Fibroblast of skin of abdomen (primary cell): ENCODE measurements at regions not wholly inside any gene's neighbourhood (a gene's known extent, or its start where the extent isn't known, plus 50 kb on each side); places are given as distances from the start of the nearest gene placed in this dataset.
"Not testable (repeated sequence)": the region's sequence is repeated elsewhere in the genome, so short reads cannot be mapped to it uniquely, and the experiment has no call there.

ENCODE experiments used
- DNase-seq: peaks from one replicate; pipeline ENCODE4 v3.0.0-alpha.2; 2013

DNA sequence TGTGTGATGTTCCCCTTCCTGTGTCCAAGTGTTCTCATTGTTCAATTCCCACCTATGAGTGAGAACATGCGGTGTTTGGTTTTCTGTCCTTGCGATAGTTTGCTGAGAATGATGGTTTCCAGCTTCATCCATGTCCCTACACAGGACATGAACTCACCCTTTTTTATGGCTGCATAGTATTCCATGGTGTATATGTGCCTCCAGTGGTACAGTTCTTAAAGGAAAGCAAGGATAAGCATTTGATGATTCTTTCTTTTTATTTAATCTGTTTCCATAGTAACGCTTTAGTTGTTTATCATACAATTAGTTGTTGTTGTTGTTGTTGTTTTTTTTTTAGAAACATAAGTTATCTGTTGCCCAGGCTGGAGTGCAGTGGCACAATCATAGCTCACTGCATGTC, 133.1 kb downstream of the TSEN15 start:
- DNase-seq: not testable (repeated sequence)

GRCh38 chr1:184185347-184185746, 133.8 kb downstream of the TSEN15 start:
- DNase-seq: no peak

DNA sequence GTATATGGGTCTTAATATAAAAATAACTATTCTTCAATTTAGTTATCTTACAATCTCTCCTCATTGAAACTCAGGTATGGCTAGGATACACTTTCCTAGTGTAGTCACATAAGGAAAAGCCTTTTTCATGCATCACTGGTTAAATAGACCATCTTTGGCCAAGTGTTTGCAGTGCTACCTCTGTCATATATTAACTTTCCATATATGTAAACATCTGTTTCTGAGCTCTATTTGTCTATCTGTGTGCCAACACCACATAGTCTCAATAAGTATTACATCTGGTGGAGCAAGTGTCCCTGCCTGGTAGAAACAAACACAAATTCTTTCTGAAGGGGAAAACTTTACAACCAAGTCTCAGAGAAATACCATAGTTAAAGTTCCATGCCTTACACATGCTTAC, 134.6 kb downstream of the TSEN15 start:
- no peak for DNase-seq

- no peak for DNase-seq
These were observed 135.6 kb downstream of the TSEN15 start for GRCh38 chr1:184187097-184187496.

DNA sequence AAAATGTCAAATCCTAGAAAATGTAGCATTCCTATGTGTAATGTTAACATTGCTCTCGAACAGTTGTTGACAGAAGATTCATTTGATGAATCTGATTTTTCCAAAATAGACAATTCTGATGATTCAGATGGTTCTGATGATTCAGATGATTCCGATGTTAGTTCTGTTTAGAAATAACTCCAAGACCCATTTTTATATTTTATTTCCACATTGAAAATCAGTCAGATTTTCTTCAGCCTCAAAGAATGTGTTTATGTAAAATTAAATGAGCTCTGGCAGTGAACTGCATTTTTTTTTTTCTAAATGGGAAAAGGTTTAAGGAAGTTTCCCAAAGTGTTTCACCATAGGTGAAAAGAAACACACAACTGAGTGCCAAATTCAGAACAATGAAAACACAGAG, 136.5 kb downstream of the TSEN15 start:
- DNase-seq: peak; percentile 57

GRCh38 chr1:184189361-184189760, 137.8 kb downstream of the TSEN15 start:
- DNase-seq: no peak

DNA sequence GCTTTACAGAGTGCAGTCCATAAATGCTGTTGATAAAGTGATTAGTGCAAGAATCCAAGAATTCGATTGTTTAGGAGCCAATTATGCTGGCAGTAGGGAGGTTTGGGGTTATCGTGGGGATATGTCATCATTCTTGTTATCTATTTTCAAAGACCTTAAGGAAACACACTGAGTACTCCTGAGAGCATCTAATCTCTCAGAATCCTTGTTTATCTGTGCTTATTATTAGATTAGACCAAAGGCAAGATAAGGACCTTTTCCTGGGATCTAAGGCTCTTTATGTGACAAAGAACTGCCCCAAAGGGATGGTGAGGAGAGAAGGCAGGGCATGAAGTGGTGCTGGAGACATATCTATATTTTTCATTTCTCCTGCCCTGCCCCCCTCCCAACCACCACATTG, 139.1 kb downstream of the TSEN15 start:
- DNase-seq: no peak

DNA sequence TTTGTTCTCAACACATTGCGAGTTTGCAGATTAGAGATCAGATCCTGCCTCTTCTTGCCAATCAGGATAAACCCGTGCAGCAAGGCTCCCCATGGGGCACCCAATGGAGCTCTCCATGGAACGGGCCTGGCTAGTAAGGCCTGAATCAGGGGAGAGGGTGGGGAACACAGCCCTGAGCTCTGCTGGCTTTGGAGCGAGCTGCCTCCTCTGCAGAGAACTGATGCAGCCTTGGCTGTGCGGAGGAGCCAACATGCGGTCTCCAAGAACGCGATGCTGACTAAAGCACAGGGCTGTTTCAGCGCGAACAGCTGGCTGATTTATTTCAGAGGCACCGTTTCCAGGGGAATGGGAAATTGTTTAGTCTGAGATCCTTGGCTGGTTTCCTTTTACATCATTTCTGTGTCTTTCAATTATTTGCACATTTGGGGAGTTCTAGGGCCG, 139.7 kb downstream of the TSEN15 start:
- peak; percentile 96 for DNase-seq

DNA sequence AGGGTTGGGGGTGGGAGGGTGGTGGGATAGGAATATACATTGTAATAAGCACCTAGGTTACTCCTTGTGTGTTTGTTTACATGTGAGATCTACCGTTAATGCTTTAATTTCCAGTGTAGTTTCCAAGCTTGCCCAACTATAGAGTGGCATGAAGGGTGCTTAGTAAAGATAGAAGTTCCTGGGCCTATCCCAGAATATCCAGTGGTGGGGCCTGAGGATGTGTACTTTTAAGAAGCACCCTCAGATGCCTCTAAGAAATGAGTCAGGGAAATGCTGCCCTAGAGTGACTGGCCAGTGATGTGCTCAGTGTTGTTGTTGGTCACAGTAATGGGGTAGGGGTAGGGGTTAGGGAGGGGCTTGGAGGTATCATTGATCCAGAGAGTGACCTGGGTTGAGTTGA, 141.3 kb downstream of the TSEN15 start:
- DNase-seq: no peak

DNA sequence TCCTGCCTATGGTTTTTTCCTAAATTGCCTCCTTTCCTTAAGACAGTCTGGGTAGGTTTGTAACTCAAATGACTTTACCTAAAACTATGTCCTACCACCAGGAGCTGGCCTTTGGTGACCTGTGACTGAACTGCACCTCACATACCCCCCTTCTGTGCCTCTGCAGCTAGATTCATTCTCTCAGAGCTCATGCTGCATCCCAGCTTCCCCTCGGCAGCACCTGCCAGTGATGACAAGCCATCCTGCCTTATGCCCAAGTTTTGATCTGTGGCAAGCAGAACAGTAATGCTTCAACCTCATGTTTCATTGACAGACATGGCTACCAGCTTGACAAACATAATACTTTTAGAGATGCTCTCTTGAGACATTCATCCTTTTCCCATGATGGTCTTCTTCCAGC, 141.9 kb downstream of the TSEN15 start:
- no peak for DNase-seq

DNA sequence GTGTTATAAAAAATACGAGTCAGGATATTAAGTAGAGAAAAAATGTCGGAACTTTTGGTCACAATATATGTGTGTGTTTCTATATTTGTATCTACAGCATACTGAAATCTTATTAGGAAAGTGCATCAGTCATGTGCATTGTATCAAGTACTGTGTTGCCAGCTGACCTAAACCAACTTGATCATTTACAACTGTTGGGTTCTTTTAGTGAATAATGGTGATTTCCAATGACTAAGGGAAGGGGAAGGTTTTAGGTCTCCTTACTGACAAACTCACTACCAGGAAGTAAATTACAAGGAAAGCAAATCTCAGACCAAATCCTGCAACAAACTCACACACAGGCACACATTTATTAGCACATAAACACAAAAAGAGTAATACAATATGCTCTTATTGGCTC, 142.7 kb downstream of the TSEN15 start:
- DNase-seq: no peak

DNA sequence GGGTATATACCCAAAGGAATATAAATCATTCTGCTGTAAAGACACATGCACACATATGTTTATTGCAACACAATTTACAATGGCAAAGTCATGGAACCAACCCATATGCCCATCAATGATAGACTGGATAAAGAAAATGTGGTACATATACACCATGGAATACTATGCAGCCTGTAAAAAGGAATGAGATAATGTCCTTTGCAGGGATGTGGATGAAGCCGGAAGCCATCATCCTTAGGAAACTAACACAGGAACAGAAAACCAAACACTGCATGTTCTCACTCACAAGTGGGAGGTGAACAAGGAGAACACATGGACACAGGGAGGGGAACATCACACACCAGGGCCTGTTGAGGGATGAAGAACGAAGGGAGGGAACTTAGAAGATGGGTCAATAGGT, 144.2 kb downstream of the TSEN15 start:
- not testable (repeated sequence) for DNase-seq

- no peak for DNase-seq
These were observed 146.3 kb downstream of the TSEN15 start for GRCh38 chr1:184197831-184198230.

- peak; percentile 31 for DNase-seq
These were observed 147.5 kb downstream of the TSEN15 start for GRCh38 chr1:184199036-184199435.

DNA sequence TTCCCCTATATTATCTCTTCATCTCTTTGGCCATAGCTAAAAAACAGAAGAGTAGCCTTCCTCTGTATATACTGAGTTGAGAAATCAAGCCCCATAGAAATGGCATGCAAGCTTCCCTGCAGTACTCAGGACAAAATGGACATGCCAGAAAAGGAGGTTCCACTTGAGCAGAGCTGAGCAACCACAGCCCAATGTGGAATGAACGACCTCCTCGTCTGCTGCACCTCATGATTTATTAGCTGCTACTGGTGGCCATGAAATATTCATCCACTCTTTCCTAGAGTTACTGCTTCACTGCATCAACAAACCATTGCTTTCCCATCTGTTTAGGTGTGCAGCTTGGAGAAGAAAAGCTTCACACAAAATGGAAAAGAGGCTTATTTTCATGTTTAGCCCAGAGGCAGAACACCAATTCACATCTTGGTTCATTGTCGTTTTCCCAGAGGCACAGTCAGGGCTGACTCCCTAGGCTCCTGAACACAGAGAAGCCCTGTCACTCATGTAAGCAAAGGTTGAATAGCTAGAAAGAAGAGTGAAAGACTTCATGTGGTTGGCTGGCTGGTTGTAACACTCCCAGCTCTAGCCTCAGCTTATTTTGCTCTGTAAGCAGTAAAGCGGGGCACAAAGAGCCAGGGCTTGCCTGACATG, 148.0 kb downstream of the TSEN15 start:
- DNase-seq: peak; percentile 78

- DNase-seq: no peak
These were observed 157.1 kb downstream of the TSEN15 start for GRCh38 chr1:184208622-184209021.

- peak; percentile 95 for DNase-seq
These were observed 158.5 kb downstream of the TSEN15 start for GRCh38 chr1:184210031-184210430.

GRCh38 chr1:184210862-184211261, 159.3 kb downstream of the TSEN15 start:
- DNase-seq: no peak

GRCh38 chr1:184212649-184213314, 161.3 kb downstream of the TSEN15 start:
- DNase-seq: peak; percentile 90

- DNase-seq: no peak
These were observed 162.6 kb downstream of the TSEN15 start for GRCh38 chr1:184214128-184214527.

DNA sequence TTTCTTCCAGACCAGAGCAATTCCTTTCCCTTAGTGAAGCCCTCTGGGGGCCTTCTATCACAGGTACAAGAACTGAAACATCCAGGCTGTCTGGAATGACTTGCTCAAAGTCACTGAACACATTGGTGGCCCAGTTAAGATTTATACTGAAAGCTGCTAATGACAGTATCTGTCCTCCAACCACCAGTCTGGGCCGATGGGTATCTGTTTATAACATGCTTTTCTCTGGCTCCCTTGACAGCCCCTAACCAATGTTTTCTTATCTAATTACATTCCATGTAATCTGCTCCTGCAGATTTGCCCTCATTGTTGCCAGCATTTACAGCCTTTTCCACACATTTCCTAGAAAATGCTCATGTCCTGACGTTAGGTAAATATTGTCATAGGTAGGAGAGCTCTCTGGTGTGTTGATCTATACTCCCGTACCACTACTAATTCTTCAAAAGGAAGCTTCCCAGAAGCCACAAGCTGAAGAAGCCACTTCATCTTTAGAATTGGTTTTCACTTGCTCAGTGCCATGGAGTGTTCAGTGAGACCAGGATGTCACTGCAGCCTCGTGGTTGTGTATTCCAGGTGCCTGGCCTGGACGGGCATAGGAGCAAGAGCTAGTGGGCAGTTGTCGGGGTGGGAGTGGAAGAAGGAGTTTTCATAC, 163.9 kb downstream of the TSEN15 start:
- DNase-seq: no peak

DNA sequence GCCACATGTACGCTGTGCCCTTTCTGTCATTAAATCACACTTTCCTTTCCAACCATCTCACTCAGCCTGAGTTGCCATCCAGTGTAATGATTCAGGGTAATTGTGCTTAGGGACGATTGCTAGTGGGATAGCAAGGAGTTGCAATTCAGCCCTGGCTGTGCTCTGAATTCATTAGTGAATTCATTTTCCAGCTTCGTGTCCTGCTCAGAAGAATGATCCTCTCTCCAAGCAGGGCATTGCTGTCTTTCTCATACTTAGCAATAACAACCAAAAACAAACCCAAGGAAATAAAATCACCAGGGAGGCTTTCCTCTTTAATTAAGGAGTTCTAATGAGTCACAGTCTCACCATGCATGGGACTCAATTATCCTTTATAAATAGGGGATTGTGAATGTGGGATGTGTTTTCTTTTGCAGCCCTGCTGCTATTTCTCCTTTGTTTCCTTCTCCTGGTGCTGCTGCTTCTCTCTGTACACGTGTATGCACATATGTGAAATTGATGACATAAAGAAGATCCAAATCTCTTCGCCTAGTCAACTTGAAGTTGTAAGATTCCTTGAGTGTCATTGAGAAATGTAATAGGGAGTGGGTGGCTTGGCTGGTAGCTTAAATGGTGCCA, 167.0 kb downstream of the TSEN15 start:
- no peak for DNase-seq

GRCh38 chr1:184219414-184219813, 167.4 kb upstream of the C1orf21 start:
- DNase-seq: no peak

DNA sequence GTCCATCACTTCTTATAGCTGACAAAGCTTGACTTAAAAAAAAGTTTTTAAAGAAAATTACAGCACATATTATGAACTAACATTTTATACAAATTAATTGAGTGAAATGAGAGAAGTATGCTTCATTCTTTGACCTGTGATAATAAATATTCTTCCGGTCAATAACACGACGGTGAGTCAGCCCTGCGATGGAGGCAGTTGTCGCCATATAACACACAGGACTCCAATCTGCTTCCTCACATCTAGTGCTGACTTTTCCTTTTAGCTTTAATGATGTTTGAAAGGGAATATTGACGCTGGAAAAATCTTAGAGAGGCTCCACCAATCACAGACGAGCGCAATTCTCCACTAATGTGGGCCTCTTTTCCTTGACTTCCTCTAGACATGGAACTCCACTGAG, 166.9 kb upstream of the C1orf21 start:
- no peak for DNase-seq
